ENCODE measurements at regions not wholly inside any gene's neighbourhood (a gene's known extent, or its start where the extent isn't known, plus 50 kb on each side); places are given as distances from the start of the nearest gene placed in this dataset.
"Not testable (repeated sequence)": the region's sequence is repeated elsewhere in the genome, so short reads cannot be mapped to it uniquely, and the experiment has no call there.

DNA sequence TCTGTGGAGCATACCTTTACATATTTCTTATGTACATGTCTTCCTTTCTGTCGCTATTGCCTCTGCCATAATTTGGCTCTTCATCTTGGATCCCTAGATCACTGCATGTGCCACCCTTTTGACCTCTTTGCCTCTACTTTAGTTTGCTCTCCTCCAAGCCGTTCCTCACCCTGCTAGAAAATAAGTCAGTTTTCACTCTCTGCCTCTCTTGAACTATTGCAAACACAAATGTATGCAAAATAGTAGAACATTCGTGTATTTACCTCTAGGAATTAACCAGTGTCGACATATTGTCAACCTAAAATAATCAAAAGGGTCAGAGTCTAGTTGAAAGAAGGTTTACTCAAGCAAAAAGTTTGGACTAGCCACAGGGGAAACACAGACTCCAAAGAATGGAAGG is 1893.1 kb downstream of the KHDRBS2 start:
- H3K9me3 ChIP-seq (ENCODE audit: control insufficient read depth, insufficient read depth, low read depth, low read length); H3K4me3 ChIP-seq (replicated peaks in 1 of 4; ENCODE audit: control extremely low read depth in 1 of 4, insufficient read depth in 1 of 4, low read depth in 3 of 4, low read length in 4 of 4); H3K4me2 ChIP-seq (ENCODE audit: extremely low read depth, insufficient read depth, low read length); H3K4me1 ChIP-seq (ENCODE audit: control insufficient read depth, extremely low read depth, insufficient read depth, low read length); H2AFZ ChIP-seq (ENCODE audit: low read length); DNase-seq (ENCODE audit: low read depth in 2 of 2); H3K79me2 ChIP-seq (ENCODE audit: control insufficient read depth, insufficient read depth, low read length); H3K9ac ChIP-seq (ENCODE audit: insufficient read depth, low read length); H3K27me3 ChIP-seq (ENCODE audit: control insufficient read depth, insufficient read depth, low read length); H4K20me1 ChIP-seq (ENCODE audit: control insufficient read depth, extremely low read depth, insufficient read depth, low read length); H3K36me3 ChIP-seq (ENCODE audit: control insufficient read depth, insufficient read depth, low read length); H3K27ac ChIP-seq (ENCODE audit: insufficient read depth, low read length): not testable (repeated sequence)

DNA sequence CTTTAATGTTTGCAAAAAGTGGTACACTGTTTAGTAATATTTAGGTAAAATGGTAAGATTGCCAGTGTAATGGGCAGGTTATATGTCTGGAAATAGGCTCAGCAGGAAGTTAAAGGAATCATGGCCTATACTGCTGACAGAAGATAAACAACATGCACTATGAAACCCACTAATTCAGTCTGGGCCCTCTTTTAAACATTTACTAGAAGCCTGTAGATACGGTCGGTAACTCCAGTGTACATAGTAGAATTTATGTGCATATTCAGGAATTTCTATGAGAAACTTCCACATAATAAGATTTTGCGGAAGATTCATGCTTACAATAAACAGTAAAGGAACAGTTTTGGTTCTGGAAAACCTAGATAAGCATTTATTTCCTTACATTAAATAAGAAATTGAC is 1896.9 kb downstream of the KHDRBS2 start:
- H3K4me1 ChIP-seq (ENCODE audit: control insufficient read depth, extremely low read depth, insufficient read depth, low read length); H3K4me2 ChIP-seq (ENCODE audit: extremely low read depth, insufficient read depth, low read length); H3K9me3 ChIP-seq (ENCODE audit: control insufficient read depth, insufficient read depth, low read depth, low read length); H3K27ac ChIP-seq (ENCODE audit: insufficient read depth, low read length); H3K36me3 ChIP-seq (ENCODE audit: control insufficient read depth, insufficient read depth, low read length); H4K20me1 ChIP-seq (ENCODE audit: control insufficient read depth, extremely low read depth, insufficient read depth, low read length); H3K79me2 ChIP-seq (ENCODE audit: control insufficient read depth, insufficient read depth, low read length); H3K27me3 ChIP-seq (ENCODE audit: control insufficient read depth, insufficient read depth, low read length); H2AFZ ChIP-seq (ENCODE audit: low read length); H3K9ac ChIP-seq (ENCODE audit: insufficient read depth, low read length); DNase-seq (ENCODE audit: low read depth in 2 of 2); H3K4me3 ChIP-seq (replicated peaks in 1 of 4; ENCODE audit: control extremely low read depth in 1 of 4, insufficient read depth in 1 of 4, low read depth in 3 of 4, low read length in 4 of 4): not testable (repeated sequence)

DNA sequence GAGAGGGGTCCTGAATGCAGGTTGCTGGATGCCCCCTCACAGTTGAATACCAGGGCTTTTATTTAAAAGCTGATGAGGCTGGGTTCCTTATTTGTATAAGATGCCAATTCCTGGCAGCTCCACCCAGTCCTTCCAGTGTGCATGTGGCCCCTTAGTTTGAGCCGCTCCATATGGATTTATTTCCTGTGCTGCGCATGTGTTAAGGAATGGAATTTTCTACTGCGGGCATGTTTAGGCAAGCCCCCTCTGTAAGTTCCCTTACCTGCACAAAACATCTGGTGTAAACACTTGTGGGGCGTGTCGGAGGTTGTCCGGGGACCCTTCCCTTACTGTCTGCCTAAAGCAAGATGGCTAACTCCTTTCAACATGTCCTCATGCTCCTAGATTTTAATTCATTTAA is 1901.4 kb downstream of the KHDRBS2 start:
- H3K27me3 ChIP-seq (ENCODE audit: control insufficient read depth, insufficient read depth, low read length); DNase-seq (ENCODE audit: low read depth in 2 of 2); H3K4me2 ChIP-seq (ENCODE audit: extremely low read depth, insufficient read depth, low read length); H3K4me1 ChIP-seq (ENCODE audit: control insufficient read depth, extremely low read depth, insufficient read depth, low read length); H3K79me2 ChIP-seq (ENCODE audit: control insufficient read depth, insufficient read depth, low read length); H3K36me3 ChIP-seq (ENCODE audit: control insufficient read depth, insufficient read depth, low read length); H3K4me3 ChIP-seq (replicated peaks in 1 of 4; ENCODE audit: control extremely low read depth in 1 of 4, insufficient read depth in 1 of 4, low read depth in 3 of 4, low read length in 4 of 4); H3K27ac ChIP-seq (ENCODE audit: insufficient read depth, low read length); H3K9ac ChIP-seq (ENCODE audit: insufficient read depth, low read length); H2AFZ ChIP-seq (ENCODE audit: low read length); H4K20me1 ChIP-seq (ENCODE audit: control insufficient read depth, extremely low read depth, insufficient read depth, low read length); H3K9me3 ChIP-seq (ENCODE audit: control insufficient read depth, insufficient read depth, low read depth, low read length): not testable (repeated sequence)

DNA sequence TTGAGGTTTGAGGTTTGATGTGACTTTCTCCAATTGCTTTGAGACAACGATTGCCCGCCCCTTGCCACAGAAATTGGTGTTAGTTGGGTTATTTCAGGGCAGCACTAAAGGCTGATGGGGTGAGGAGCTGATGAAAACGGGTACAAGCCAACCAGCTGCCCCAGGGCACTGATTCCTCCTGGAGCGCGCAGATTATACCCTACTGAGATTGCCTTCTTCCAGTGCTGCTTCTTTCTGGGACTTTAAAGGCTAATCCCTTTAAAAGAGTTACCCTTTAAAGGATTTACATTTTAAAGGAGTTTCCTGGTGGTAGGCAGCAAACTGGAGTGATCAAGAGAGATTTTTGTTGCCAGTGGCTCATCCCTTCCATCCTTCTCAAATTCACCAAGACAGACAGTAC is 1903.3 kb downstream of the KHDRBS2 start:
- H4K20me1 ChIP-seq (ENCODE audit: control insufficient read depth, extremely low read depth, insufficient read depth, low read length); H3K4me2 ChIP-seq (ENCODE audit: extremely low read depth, insufficient read depth, low read length); H3K4me1 ChIP-seq (ENCODE audit: control insufficient read depth, extremely low read depth, insufficient read depth, low read length); H3K4me3 ChIP-seq (replicated peaks in 1 of 4; ENCODE audit: control extremely low read depth in 1 of 4, insufficient read depth in 1 of 4, low read depth in 3 of 4, low read length in 4 of 4); H3K79me2 ChIP-seq (ENCODE audit: control insufficient read depth, insufficient read depth, low read length); H3K9ac ChIP-seq (ENCODE audit: insufficient read depth, low read length); H3K9me3 ChIP-seq (ENCODE audit: control insufficient read depth, insufficient read depth, low read depth, low read length); DNase-seq (ENCODE audit: low read depth in 2 of 2); H3K36me3 ChIP-seq (ENCODE audit: control insufficient read depth, insufficient read depth, low read length); H3K27me3 ChIP-seq (ENCODE audit: control insufficient read depth, insufficient read depth, low read length); H2AFZ ChIP-seq (ENCODE audit: low read length); H3K27ac ChIP-seq (ENCODE audit: insufficient read depth, low read length): not testable (repeated sequence)

DNA sequence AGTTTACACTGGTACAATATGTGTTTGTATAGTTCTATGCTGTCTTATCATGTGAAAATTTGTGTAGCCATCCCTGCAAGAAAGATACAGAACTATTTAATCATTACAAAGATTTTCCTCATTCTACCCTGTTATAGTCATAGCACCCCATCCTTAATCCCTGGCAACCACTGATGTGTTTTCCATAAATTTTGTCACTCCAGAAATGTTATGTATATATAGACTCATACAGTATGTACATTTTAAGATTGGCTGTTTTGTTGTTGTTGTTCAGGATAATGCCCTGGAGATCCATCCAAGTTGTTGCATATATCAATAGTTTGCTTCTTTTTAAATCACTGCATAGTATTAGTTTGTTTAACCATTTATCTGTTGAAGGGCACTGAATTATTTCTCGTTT is 1911.9 kb downstream of the KHDRBS2 start:
- H3K27me3 ChIP-seq (ENCODE audit: control insufficient read depth, insufficient read depth, low read length); H3K4me1 ChIP-seq (ENCODE audit: control insufficient read depth, extremely low read depth, insufficient read depth, low read length); H3K4me2 ChIP-seq (ENCODE audit: extremely low read depth, insufficient read depth, low read length); H3K79me2 ChIP-seq (ENCODE audit: control insufficient read depth, insufficient read depth, low read length); DNase-seq (ENCODE audit: low read depth in 2 of 2); H2AFZ ChIP-seq (ENCODE audit: low read length); H3K9me3 ChIP-seq (ENCODE audit: control insufficient read depth, insufficient read depth, low read depth, low read length); H3K9ac ChIP-seq (ENCODE audit: insufficient read depth, low read length); H3K27ac ChIP-seq (ENCODE audit: insufficient read depth, low read length); H3K4me3 ChIP-seq (replicated peaks in 1 of 4; ENCODE audit: control extremely low read depth in 1 of 4, insufficient read depth in 1 of 4, low read depth in 3 of 4, low read length in 4 of 4); H3K36me3 ChIP-seq (ENCODE audit: control insufficient read depth, insufficient read depth, low read length); H4K20me1 ChIP-seq (ENCODE audit: control insufficient read depth, extremely low read depth, insufficient read depth, low read length): not testable (repeated sequence)

DNA sequence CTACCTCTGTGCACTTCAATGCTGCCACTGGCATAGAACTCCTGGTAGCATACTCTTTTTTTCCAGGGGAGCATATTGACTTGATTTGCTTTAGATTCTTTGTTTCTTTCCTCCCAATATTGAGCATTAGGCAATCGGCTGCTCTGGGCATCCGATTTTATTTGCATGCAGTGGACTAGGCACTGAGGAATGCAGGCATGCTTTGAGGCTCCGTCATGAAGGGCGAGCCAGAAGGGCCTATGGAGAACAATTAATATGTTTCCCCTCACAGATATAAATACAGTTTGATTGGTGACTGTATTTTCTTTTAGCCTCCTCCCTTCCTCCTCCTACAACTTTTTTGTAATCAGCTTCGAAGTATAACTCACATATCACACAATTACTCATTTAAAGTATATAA is 1918.2 kb downstream of the KHDRBS2 start:
- peak in 1 of 2 donors; percentile 60 for DNase-seq (ENCODE audit: low read depth in 2 of 2)
- not testable (repeated sequence) for H3K4me3 ChIP-seq (replicated peaks in 1 of 4; ENCODE audit: control extremely low read depth in 1 of 4, insufficient read depth in 1 of 4, low read depth in 3 of 4, low read length in 4 of 4); H3K79me2 ChIP-seq (ENCODE audit: control insufficient read depth, insufficient read depth, low read length)

DNA sequence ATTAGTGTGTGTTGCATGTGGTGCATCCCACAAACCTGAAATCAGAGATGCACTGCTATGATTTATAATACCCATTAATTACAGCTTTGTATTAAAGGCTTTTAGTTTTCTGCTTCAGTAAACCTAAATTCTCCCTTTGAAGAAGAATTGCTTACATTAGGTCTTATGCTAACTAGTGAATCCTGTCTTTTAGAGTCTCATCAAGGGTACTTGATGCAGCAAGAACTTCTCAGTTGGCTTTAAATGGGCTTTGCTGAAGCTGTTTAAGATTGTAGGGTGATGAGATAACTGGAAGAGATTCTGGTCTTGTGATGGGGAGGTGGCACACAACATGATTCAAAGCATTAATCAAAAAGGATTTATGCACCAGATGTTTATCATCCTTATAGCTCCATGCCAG is 1920.1 kb downstream of the KHDRBS2 start:
- H3K79me2 ChIP-seq (ENCODE audit: control insufficient read depth, insufficient read depth, low read length); H3K36me3 ChIP-seq (ENCODE audit: control insufficient read depth, insufficient read depth, low read length); H3K4me2 ChIP-seq (ENCODE audit: extremely low read depth, insufficient read depth, low read length); H3K9ac ChIP-seq (ENCODE audit: insufficient read depth, low read length); DNase-seq (ENCODE audit: low read depth in 2 of 2); H3K27me3 ChIP-seq (ENCODE audit: control insufficient read depth, insufficient read depth, low read length); H3K4me3 ChIP-seq (replicated peaks in 1 of 4; ENCODE audit: control extremely low read depth in 1 of 4, insufficient read depth in 1 of 4, low read depth in 3 of 4, low read length in 4 of 4); H4K20me1 ChIP-seq (ENCODE audit: control insufficient read depth, extremely low read depth, insufficient read depth, low read length); H2AFZ ChIP-seq (ENCODE audit: low read length); H3K9me3 ChIP-seq (ENCODE audit: control insufficient read depth, insufficient read depth, low read depth, low read length); H3K4me1 ChIP-seq (ENCODE audit: control insufficient read depth, extremely low read depth, insufficient read depth, low read length); H3K27ac ChIP-seq (ENCODE audit: insufficient read depth, low read length): not testable (repeated sequence)

More for the DNA sequence above, 1918.2 kb downstream of the KHDRBS2 start:
- not testable (repeated sequence) for H3K27ac ChIP-seq (ENCODE audit: insufficient read depth, low read length); H3K9ac ChIP-seq (ENCODE audit: insufficient read depth, low read length); H3K4me2 ChIP-seq (ENCODE audit: extremely low read depth, insufficient read depth, low read length); H3K27me3 ChIP-seq (ENCODE audit: control insufficient read depth, insufficient read depth, low read length); H3K4me1 ChIP-seq (ENCODE audit: control insufficient read depth, extremely low read depth, insufficient read depth, low read length); H3K36me3 ChIP-seq (ENCODE audit: control insufficient read depth, insufficient read depth, low read length); H3K9me3 ChIP-seq (ENCODE audit: control insufficient read depth, insufficient read depth, low read depth, low read length); H2AFZ ChIP-seq (ENCODE audit: low read length); H4K20me1 ChIP-seq (ENCODE audit: control insufficient read depth, extremely low read depth, insufficient read depth, low read length)

Measured in fibroblast of lung (primary cell).